Omental fat pad (tissue), 3 donors: ENCODE measurements at regions not wholly inside any gene's neighbourhood (a gene's known extent, or its start where the extent isn't known, plus 50 kb on each side); places are given as distances from the start of the nearest gene placed in this dataset.

ENCODE experiments used
- ATAC-seq: fragments of 150-250 bp; one replicate; pipeline ENCODE4 v1.9.1; 2016; ENCODE audit warnings: mild to moderate bottlenecking, moderate library complexity; ENCODE audit not compliant: low FRiP score
- DNase-seq: peaks from one replicate; pipeline ENCODE4 v3.0.0-alpha.2; 2019; ENCODE audit warnings: low spot score
- CTCF ChIP-seq, 3 donors: fragments of 450-650 bp; IDR thresholded peaks; one replicate each; pipeline ENCODE4 v1.5.1; 2016 to 2017; ENCODE audit warnings: antibody characterized with exemption in 3 of 3, mild to moderate bottlenecking in 3 of 3, moderate library complexity in 2 of 3

GRCh38 chr5:118233606-118234005 is 754.7 kb downstream of the DTWD2 start:
- DNase-seq (no peak), ATAC-seq (no peak)
- TF ChIP-seq CTCF (IDR thresholded peaks at IDR 0.05), result no peak

- ATAC-seq (no peak), DNase-seq (no peak)
- TF ChIP-seq CTCF (IDR thresholded peaks at IDR 0.05), result no peak
These were observed 759.9 kb downstream of the DTWD2 start for GRCh38 chr5:118228489-118228888.

GRCh38 chr5:118224546-118224945 is 763.8 kb downstream of the DTWD2 start:
- no peak for ATAC-seq
- no peak for DNase-seq
- TF ChIP-seq CTCF (IDR thresholded peaks at IDR 0.05), result no peak

GRCh38 chr5:118220556-118221195 is 767.7 kb downstream of the DTWD2 start:
- ATAC-seq (no peak), DNase-seq (no peak)
- TF ChIP-seq CTCF (IDR thresholded peaks at IDR 0.05), result no peak

- DNase-seq (no peak), ATAC-seq (no peak)
- TF ChIP-seq CTCF (IDR thresholded peaks at IDR 0.05), result no peak
These were observed 776.7 kb downstream of the DTWD2 start for GRCh38 chr5:118211606-118212005.

GRCh38 chr5:118208031-118208453 is 780.3 kb downstream of the DTWD2 start:
- ATAC-seq, result no peak
- DNase-seq, result no peak
- no peak for TF ChIP-seq CTCF (IDR thresholded peaks at IDR 0.05)

GRCh38 chr5:118199801-118200200 is 788.5 kb downstream of the DTWD2 start:
- ATAC-seq, result no peak
- TF ChIP-seq CTCF (IDR thresholded peaks at IDR 0.05), result no peak
- DNase-seq, result no peak
